Esophagus muscularis mucosa (tissue), 4 donors: ENCODE measurements at regions not wholly inside any gene's neighbourhood (a gene's known extent, or its start where the extent isn't known, plus 50 kb on each side); places are given as distances from the start of the nearest gene placed in this dataset.

Source experiments
- CTCF ChIP-seq, 3 experiments: fragments of 200-600 bp in 2 of 3; fragments of 450-650 bp in 1 of 3; sonication (generic) in 2 of 3; IDR thresholded peaks; one replicate each; pipeline ENCODE4 v1.5.1; 2017 to 2019; ENCODE audit warnings: antibody characterized with exemption in 3 of 3, mild to moderate bottlenecking in 2 of 3, moderate library complexity in 1 of 3
- EP300 ChIP-seq: sonication (generic); formaldehyde crosslinking; IDR thresholded peaks from one replicate; pipeline ENCODE4 v1.6.1; 2017; ENCODE audit warnings: antibody characterized with exemption
- POLR2A ChIP-seq: fragments of 450-650 bp; IDR thresholded peaks from one replicate; pipeline ENCODE4 v1.6.1; 2017; ENCODE audit warnings: antibody characterized with exemption, moderate library complexity, mild to moderate bottlenecking, low read depth
- POLR2AphosphoS5 ChIP-seq, 2 donors: sonication (generic); formaldehyde crosslinking; IDR thresholded peaks; one replicate each; pipeline ENCODE4 v1.6.1; 2017; ENCODE audit warnings: antibody characterized with exemption in 2 of 2

DNA sequence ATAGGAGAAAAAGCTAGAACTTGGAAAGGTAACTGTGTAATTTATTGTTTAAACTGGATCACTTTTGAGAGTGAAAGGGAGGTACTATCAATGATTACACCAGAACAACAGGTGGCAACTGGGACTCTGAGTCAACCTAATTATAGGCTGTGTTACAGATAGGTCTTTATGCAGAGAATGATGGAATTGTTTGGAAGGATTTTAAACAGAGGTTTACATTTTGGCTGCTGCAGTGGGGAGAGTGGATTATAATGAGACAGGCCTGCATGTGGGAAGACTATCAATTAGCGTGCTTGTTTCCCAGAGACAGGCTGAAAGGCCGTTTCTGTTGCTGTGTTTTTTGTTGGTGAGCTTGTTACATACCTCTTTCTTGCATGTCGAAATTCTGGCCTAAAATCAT, 432.9 kb downstream of the PLA2G4A start:
- TF ChIP-seq CTCF (IDR thresholded peaks at IDR 0.05): no peak
- no peak for TF ChIP-seq POLR2A
- no peak for TF ChIP-seq POLR2AphosphoS5 (IDR thresholded peaks at IDR 0.05)
- no peak for TF ChIP-seq EP300
